H1 (cell line): ENCODE measurements at regions not wholly inside any gene's neighbourhood (a gene's known extent, or its start where the extent isn't known, plus 50 kb on each side); places are given as distances from the start of the nearest gene placed in this dataset.

Experiments
- CBX8 ChIP-seq: fragments of 300-800, 300-1000 bp; sonication (generic); IDR thresholded peaks from 2 replicates; pipeline ENCODE4 v1.7.1; 2016; ENCODE audit warnings: low read depth, low read length, borderline replicate concordance
- CHD7 ChIP-seq: fragments of 300-600 bp; sonication (generic); IDR thresholded peaks from 2 replicates; pipeline ENCODE4 v1.7.1; 2012; ENCODE audit warnings: low read length, moderate library complexity, mild to moderate bottlenecking, inconsistent platforms; ENCODE audit not compliant: insufficient replicate concordance
- RFX5 ChIP-seq: IDR thresholded peaks from 2 replicates; pipeline ENCODE4 v1.6.1; 2011; ENCODE audit warnings: low read depth, low read length, improper control_type of control experiment, borderline replicate concordance
- RXRA ChIP-seq: IDR thresholded peaks from 2 replicates; pipeline ENCODE4 v1.6.1; 2011; ENCODE audit warnings: low read depth, mild to moderate bottlenecking, low read length, moderate library complexity; ENCODE audit not compliant: insufficient read depth
- ZNF274 ChIP-seq: IDR thresholded peaks from 2 replicates; pipeline ENCODE4 v1.7.0; 2012; ENCODE audit warnings: low read length, borderline replicate concordance; ENCODE audit errors: extremely low read depth

GRCh38 chr19:27717825-27718224 is 1495.1 kb downstream of the UQCRFS1 start (continued):
- TF ChIP-seq CHD7 (no peak), ZNF274 (no peak), RXRA (no peak), RFX5 (no peak), CBX8 (no peak)
